Smooth muscle cell (in vitro differentiated cells): ENCODE measurements at regions not wholly inside any gene's neighbourhood (a gene's known extent, or its start where the extent isn't known, plus 50 kb on each side); places are given as distances from the start of the nearest gene placed in this dataset.

ENCODE experiments used
- DNase-seq: peaks from one replicate; lab custom pipeline; 2025; ENCODE audit not compliant: unreplicated experiment; lab: John Stamatoyannopoulos, UW
- H2AFZ ChIP-seq: fragments of 200-600 bp; sonication (generic); 2 replicates; pipeline ENCODE4 v1.6.0; 2016; ENCODE audit warnings: antibody characterized with exemption, low read depth, mild to moderate bottlenecking
- H3F3A ChIP-seq: fragments of 200-600 bp; sonication (generic); 2 replicates; pipeline ENCODE4 v1.6.0; 2017; ENCODE audit warnings: antibody characterized with exemption, low read depth
- H3K27ac ChIP-seq: fragments of 200-600 bp; sonication (generic); 2 replicates; pipeline ENCODE4 v1.5.1; 2016; ENCODE audit warnings: low read depth, mild to moderate bottlenecking
- H3K27me3 ChIP-seq: fragments of 200-600 bp; sonication (generic); 2 replicates; pipeline ENCODE4 v1.6.1; 2016; ENCODE audit warnings: low read depth, mild to moderate bottlenecking
- H3K36me3 ChIP-seq: fragments of 200-600 bp; sonication (generic); 2 replicates; pipeline ENCODE4 v1.5.1; 2016; ENCODE audit warnings: low read depth
- H3K4me1 ChIP-seq: fragments of 200-600 bp; sonication (generic); 2 replicates; pipeline ENCODE4 v1.5.1; 2016; ENCODE audit warnings: low read depth
- H3K4me2 ChIP-seq: fragments of 200-600 bp; sonication (generic); 2 replicates; pipeline ENCODE4 v1.6.0; 2016; ENCODE audit warnings: mild to moderate bottlenecking
- H3K4me3 ChIP-seq: fragments of 200-600 bp; sonication (generic); 2 replicates; pipeline ENCODE4 v1.5.1; 2016; ENCODE audit warnings: mild to moderate bottlenecking
- H3K79me2 ChIP-seq: fragments of 200-600 bp; sonication (generic); 2 replicates; pipeline ENCODE4 v1.6.0; 2016; ENCODE audit warnings: low read depth, mild to moderate bottlenecking
- H3K9ac ChIP-seq: fragments of 200-600 bp; sonication (generic); 2 replicates; pipeline ENCODE4 v1.6.0; 2016; ENCODE audit warnings: low read depth
- H3K9me3 ChIP-seq: fragments of 200-600 bp; sonication (generic); replicated peaks from 2 replicates; pipeline ENCODE4 v1.5.1; 2016; ENCODE audit warnings: low read depth
- H4K20me1 ChIP-seq: fragments of 200-600 bp; sonication (generic); 2 replicates; pipeline ENCODE4 v1.6.0; 2016; ENCODE audit warnings: low read depth
- WGBS: methylation state at CpG from one replicate; pipeline ENCODE4 v1.1.7; 2016; ENCODE audit warnings: low lambda C conversion rate; 5-methylcytosine and 5-hydroxymethylcytosine counted together
- TF ChIP-seq, protein P1 (sequence below): fragments of 200-600 bp; sonication (generic); IDR thresholded peaks from 2 replicates; pipeline ENCODE4 v1.5.1; 2017; ENCODE audit warnings: borderline replicate concordance, mild to moderate bottlenecking, antibody characterized with exemption; ENCODE audit not compliant: insufficient read depth, poor library complexity, severe bottlenecking

DNA sequence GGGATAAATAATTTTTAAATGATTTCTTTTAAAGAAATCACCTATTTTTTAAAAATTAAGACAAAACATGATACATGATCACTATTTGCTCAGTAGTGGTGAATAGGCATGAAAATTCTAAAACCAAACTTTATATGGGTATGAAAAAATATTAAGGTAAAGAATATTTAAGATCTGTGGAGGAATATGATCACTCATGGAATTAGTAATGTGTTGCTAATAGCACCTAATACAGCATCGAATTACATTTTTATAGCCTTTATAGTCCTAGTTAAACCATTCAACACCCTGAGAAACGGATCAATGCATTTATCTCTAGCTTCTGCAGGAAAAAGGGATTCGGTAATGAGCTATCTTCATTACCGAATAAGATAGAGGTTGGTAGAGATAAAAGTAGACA is 373.9 kb downstream of the LRRIQ3 start:
- Histone ChIP-seq H3K27me3 (no peaks in the 10 kb centered on the region), H4K20me1 (no peaks in the 10 kb centered on the region), H3K9ac (no peak overlapping the region), H3K4me3 (no peak overlapping the region), H3K4me1 (no peaks in the 10 kb centered on the region), H3K9me3 (no peaks in the 10 kb centered on the region), H3K36me3 (no peaks in the 10 kb centered on the region), H2AFZ (no peak overlapping the region), H3K4me2 (no peak overlapping the region), H3K27ac (no peak overlapping the region), H3F3A (no peaks in the 10 kb centered on the region), H3K79me2 (no peaks in the 10 kb centered on the region)
- 88% methylated on average over 4 of the region's 4 CpGs for WGBS
- TF ChIP-seq, protein P1, sequence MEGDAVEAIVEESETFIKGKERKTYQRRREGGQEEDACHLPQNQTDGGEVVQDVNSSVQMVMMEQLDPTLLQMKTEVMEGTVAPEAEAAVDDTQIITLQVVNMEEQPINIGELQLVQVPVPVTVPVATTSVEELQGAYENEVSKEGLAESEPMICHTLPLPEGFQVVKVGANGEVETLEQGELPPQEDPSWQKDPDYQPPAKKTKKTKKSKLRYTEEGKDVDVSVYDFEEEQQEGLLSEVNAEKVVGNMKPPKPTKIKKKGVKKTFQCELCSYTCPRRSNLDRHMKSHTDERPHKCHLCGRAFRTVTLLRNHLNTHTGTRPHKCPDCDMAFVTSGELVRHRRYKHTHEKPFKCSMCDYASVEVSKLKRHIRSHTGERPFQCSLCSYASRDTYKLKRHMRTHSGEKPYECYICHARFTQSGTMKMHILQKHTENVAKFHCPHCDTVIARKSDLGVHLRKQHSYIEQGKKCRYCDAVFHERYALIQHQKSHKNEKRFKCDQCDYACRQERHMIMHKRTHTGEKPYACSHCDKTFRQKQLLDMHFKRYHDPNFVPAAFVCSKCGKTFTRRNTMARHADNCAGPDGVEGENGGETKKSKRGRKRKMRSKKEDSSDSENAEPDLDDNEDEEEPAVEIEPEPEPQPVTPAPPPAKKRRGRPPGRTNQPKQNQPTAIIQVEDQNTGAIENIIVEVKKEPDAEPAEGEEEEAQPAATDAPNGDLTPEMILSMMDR = no peak
- DNase-seq = no peak

DNA sequence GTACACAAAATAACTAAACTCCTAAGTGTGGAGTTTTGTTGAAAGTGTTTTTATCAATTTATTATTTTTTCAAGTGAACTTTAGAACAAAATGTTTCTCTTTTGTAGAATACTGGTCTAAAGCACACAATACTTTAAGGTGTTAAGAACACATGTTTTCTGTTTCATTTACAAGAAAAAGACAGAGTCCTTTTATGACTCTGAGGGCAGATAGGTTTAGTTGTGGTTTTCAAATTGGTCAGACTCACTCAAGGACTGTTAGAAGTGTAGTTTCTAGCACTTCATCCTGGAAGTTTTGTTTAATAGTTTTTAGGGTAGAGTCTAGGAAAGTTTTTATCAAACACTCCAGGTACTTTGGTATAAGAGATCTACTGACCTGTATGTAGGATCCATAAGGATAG is 376.5 kb downstream of the LRRIQ3 start:
- no peak for DNase-seq
- H3K79me2 ChIP-seq = no peaks in the 10 kb centered on the region
- no peak overlapping the region for H3K27ac ChIP-seq

DNA sequence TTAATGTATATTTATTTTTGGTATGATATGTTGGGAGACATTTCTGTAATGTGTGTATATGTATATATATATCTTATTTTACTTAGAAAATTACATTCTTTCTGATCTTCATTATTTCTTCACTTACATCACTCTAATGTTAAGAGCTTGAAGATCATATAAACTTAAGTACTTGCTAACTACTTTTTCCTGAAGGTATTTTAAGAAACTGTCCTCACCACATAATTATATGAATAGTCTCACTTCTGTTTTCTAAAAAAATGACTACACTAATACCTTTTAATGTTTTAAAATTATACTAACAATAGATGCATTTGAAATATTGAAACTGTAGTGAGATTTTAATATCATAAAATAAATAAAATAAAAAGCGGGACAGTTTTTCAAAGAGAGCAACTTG is 377.1 kb downstream of the LRRIQ3 start:
- Histone ChIP-seq H3K4me2 (no peak overlapping the region), H3K36me3 (no peaks in the 10 kb centered on the region), H3K27ac (no peak overlapping the region), H2AFZ (no peak overlapping the region), H3K9ac (no peak overlapping the region), H3K9me3 (no peaks in the 10 kb centered on the region), H3K27me3 (no peaks in the 10 kb centered on the region), H3K4me1 (no peaks in the 10 kb centered on the region), H3K79me2 (no peaks in the 10 kb centered on the region), H3F3A (no peaks in the 10 kb centered on the region), H4K20me1 (no peaks in the 10 kb centered on the region), H3K4me3 (no peak overlapping the region)
- WGBS = 97% methylated on average over 1 of the region's 1 CpG
- TF ChIP-seq, protein P1 = no peak
- no peak for DNase-seq

More for the DNA sequence above, 376.5 kb downstream of the LRRIQ3 start:
- Histone ChIP-seq H3K9ac (no peak overlapping the region), H3K4me2 (no peak overlapping the region), H3K27me3 (no peaks in the 10 kb centered on the region), H3K36me3 (no peaks in the 10 kb centered on the region), H3F3A (no peaks in the 10 kb centered on the region), H4K20me1 (no peaks in the 10 kb centered on the region), H2AFZ (no peak overlapping the region), H3K4me1 (no peaks in the 10 kb centered on the region), H3K9me3 (no peaks in the 10 kb centered on the region), H3K4me3 (no peak overlapping the region)
- TF ChIP-seq, protein P1 = no peak

- Histone ChIP-seq H4K20me1 (no peaks in the 10 kb centered on the region), H3K4me2 (no peak overlapping the region), H3K9me3 (no peaks in the 10 kb centered on the region), H3K4me3 (no peak overlapping the region), H3F3A (no peaks in the 10 kb centered on the region), H2AFZ (no peak overlapping the region), H3K9ac (no peak overlapping the region), H3K27ac (no peak overlapping the region), H3K27me3 (no peaks in the 10 kb centered on the region), H3K79me2 (no peaks in the 10 kb centered on the region), H3K36me3 (no peaks in the 10 kb centered on the region), H3K4me1 (no peaks in the 10 kb centered on the region)
- TF ChIP-seq, protein P1 = no peak
- DNase-seq = no peak
- 73% methylated on average over 2 of the region's 2 CpGs for WGBS
Observed at GRCh38 chr1:73813716-73814115, 384.3 kb downstream of the LRRIQ3 start.
